H9 (cell line): ENCODE measurements at regions not wholly inside any gene's neighbourhood (a gene's known extent, or its start where the extent isn't known, plus 50 kb on each side); places are given as distances from the start of the nearest gene placed in this dataset.

ENCODE experiments used
- DNase-seq: peaks from one replicate; pipeline ENCODE4 v3.0.0-alpha.2; 2017
- H2AFZ ChIP-seq: one replicate; pipeline ENCODE4 v1.6.1; 2013; ENCODE audit warnings: mild to moderate bottlenecking, low read length, control low read depth, moderate library complexity
- H2AK5ac ChIP-seq: 2 replicates; pipeline ENCODE4 v1.6.1; 2013; ENCODE audit warnings: low read length, control low read depth, mixed read lengths; ENCODE audit not compliant: insufficient read length
- H2BK120ac ChIP-seq: one replicate; pipeline ENCODE4 v1.6.1; 2013; ENCODE audit warnings: low read depth, mild to moderate bottlenecking, low read length, control low read depth, inconsistent platforms; ENCODE audit not compliant: poor library complexity, severe bottlenecking
- H2BK12ac ChIP-seq: 2 replicates; pipeline ENCODE4 v1.6.1; 2013; ENCODE audit warnings: low read length, control low read depth, mixed read lengths, low read depth; ENCODE audit not compliant: insufficient read length
- H2BK15ac ChIP-seq: 2 replicates; pipeline ENCODE4 v1.6.1; 2013; ENCODE audit warnings: low read depth, low read length, control low read depth
- H2BK20ac ChIP-seq: one replicate; pipeline ENCODE4 v1.6.1; 2013; ENCODE audit warnings: low read depth, mild to moderate bottlenecking, low read length, control low read depth, inconsistent platforms; ENCODE audit not compliant: poor library complexity, severe bottlenecking
- H2BK5ac ChIP-seq: 2 replicates; pipeline ENCODE4 v1.6.1; 2013; ENCODE audit warnings: low read length, control low read depth, mixed read lengths; ENCODE audit not compliant: insufficient read length
- H3K14ac ChIP-seq: 2 replicates; pipeline ENCODE4 v1.6.1; 2013; ENCODE audit warnings: low read length, control low read depth; ENCODE audit not compliant: insufficient read depth
- H3K18ac ChIP-seq: 2 replicates; pipeline ENCODE4 v1.6.1; 2013; ENCODE audit warnings: low read depth, mild to moderate bottlenecking, mixed read lengths, low read length, control low read depth; ENCODE audit not compliant: insufficient read length
- H3K23ac ChIP-seq: 2 replicates; pipeline ENCODE4 v1.6.1; 2013; ENCODE audit warnings: low read length, control low read depth, mixed read lengths, low read depth; ENCODE audit not compliant: insufficient read length
- H3K23me2 ChIP-seq: 2 replicates; pipeline ENCODE4 v1.6.1; 2013; ENCODE audit warnings: low read depth, mild to moderate bottlenecking, mixed read lengths, low read length, control low read depth; ENCODE audit not compliant: insufficient read length, poor library complexity, severe bottlenecking
- H3K27ac ChIP-seq: 2 replicates; pipeline ENCODE4 v1.5.1; 2013; ENCODE audit warnings: low read length, control low read depth, mixed read lengths, low read depth; ENCODE audit not compliant: insufficient read length
- H3K27me3 ChIP-seq: 2 replicates; pipeline ENCODE4 v1.6.1; 2013; ENCODE audit warnings: low read length, control low read depth, inconsistent platforms; ENCODE audit not compliant: insufficient read depth
- H3K4ac ChIP-seq: 2 replicates; pipeline ENCODE4 v1.6.1; 2013; ENCODE audit warnings: low read depth, mild to moderate bottlenecking, control low read depth, inconsistent platforms, low read length, moderate library complexity
- H3K4me1 ChIP-seq: 2 replicates; pipeline ENCODE4 v1.6.1; 2013; ENCODE audit warnings: low read length, control low read depth, inconsistent platforms; ENCODE audit not compliant: insufficient read depth
- H3K4me2 ChIP-seq: 2 replicates; pipeline ENCODE4 v1.6.1; 2013; ENCODE audit warnings: low read length, control low read depth, mixed read lengths; ENCODE audit not compliant: insufficient read length, insufficient read depth
- H3K56ac ChIP-seq: 2 replicates; pipeline ENCODE4 v1.6.1; 2013; ENCODE audit warnings: low read depth, mild to moderate bottlenecking, mixed read lengths, low read length, control low read depth; ENCODE audit not compliant: insufficient read length
- H3K79me1 ChIP-seq: 2 replicates; pipeline ENCODE4 v1.6.1; 2013; ENCODE audit warnings: low read depth, mild to moderate bottlenecking, moderate library complexity, low read length, control low read depth, inconsistent platforms; ENCODE audit not compliant: insufficient read depth, poor library complexity, severe bottlenecking
- H3K79me2 ChIP-seq: 2 replicates; pipeline ENCODE4 v1.6.1; 2013; ENCODE audit warnings: low read length, control low read depth, inconsistent platforms; ENCODE audit not compliant: insufficient read depth
- H3K9ac ChIP-seq: 2 replicates; pipeline ENCODE4 v1.6.1; 2013; ENCODE audit warnings: low read length, control low read depth, mixed read lengths; ENCODE audit not compliant: insufficient read length; ENCODE audit errors: extremely low read depth
- H3K9me3 ChIP-seq: one replicate; pipeline ENCODE4 v1.6.1; 2013; ENCODE audit warnings: low read depth, low read length, inconsistent platforms; ENCODE audit not compliant: control insufficient read depth
- H3T11ph ChIP-seq: one replicate; pipeline ENCODE4 v1.6.1; 2013; ENCODE audit warnings: mild to moderate bottlenecking, low read length, control low read depth, inconsistent platforms
- H4K20me1 ChIP-seq: one replicate; pipeline ENCODE4 v1.6.1; 2013; ENCODE audit not compliant: control insufficient read depth, insufficient read length, insufficient read depth
- H4K5ac ChIP-seq: 2 replicates; pipeline ENCODE4 v1.6.1; 2013; ENCODE audit warnings: low read depth, mild to moderate bottlenecking, mixed read lengths, low read length, control low read depth; ENCODE audit not compliant: insufficient read length
- H4K8ac ChIP-seq: replicated peaks from 2 replicates; pipeline ENCODE4 v1.6.1; 2013; ENCODE audit warnings: low read length, control low read depth, mixed read lengths, low read depth; ENCODE audit not compliant: insufficient read length
- H4K91ac ChIP-seq: 2 replicates; pipeline ENCODE4 v1.6.1; 2013; ENCODE audit warnings: low read depth, mild to moderate bottlenecking, moderate library complexity, mixed read lengths, low read length, control low read depth; ENCODE audit not compliant: insufficient read length
- H3K27ac Mint-ChIP-seq, 3 experiments: 2 replicates in 2 of 3; 3 replicates in 1 of 3; pipeline ENCODE4 v1.8.0; 2020 to 2021; ENCODE audit warnings: mixed read lengths in 3 of 3, mild to moderate bottlenecking in 1 of 3, moderate library complexity in 1 of 3
- H3K27me3 Mint-ChIP-seq: 2 replicates; pipeline ENCODE4 v1.8.0; 2021; ENCODE audit warnings: low read depth, mild to moderate bottlenecking, moderate library complexity, mixed read lengths
- H3K36me3 Mint-ChIP-seq, 3 experiments: 2 replicates in 2 of 3; 3 replicates in 1 of 3; pipeline ENCODE4 v1.8.0; 2020 to 2021; ENCODE audit warnings: low read depth in 3 of 3, mixed read lengths in 3 of 3; ENCODE audit not compliant: insufficient read depth in 1 of 3
- H3K4me1 Mint-ChIP-seq, 2 experiments: 2 replicates each; pipeline ENCODE4 v1.8.0; 2020; ENCODE audit warnings: mixed read lengths in 2 of 2
- H3K4me3 Mint-ChIP-seq, 2 experiments: 2 replicates in 1 of 2; 3 replicates in 1 of 2; pipeline ENCODE4 v1.8.0; 2020 to 2021; ENCODE audit warnings: mild to moderate bottlenecking in 2 of 2, mixed read lengths in 2 of 2, moderate library complexity in 1 of 2
- H3K9me3 Mint-ChIP-seq, 2 experiments: 2 replicates in 1 of 2; 3 replicates in 1 of 2; pipeline ENCODE4 v1.8.0; 2020; ENCODE audit warnings: mild to moderate bottlenecking in 2 of 2, mixed read lengths in 2 of 2, moderate library complexity in 1 of 2
- CTCF ChIP-seq: fragments of 200-600 bp; sonication (generic); conservative IDR thresholded peaks from 3 replicates; pipeline ENCODE4 v1.8.0; 2021; ENCODE audit warnings: antibody characterized with exemption, mild to moderate bottlenecking

GRCh38 chr21:19350286-19350685 lies 946.7 kb upstream of the TMPRSS15 start:
- Histone ChIP-seq H3K18ac (no peak overlapping the region), H2BK120ac (no peak overlapping the region), H2BK20ac (no peak overlapping the region), H3K27ac (no peak overlapping the region), H2BK5ac (no peak overlapping the region), H3T11ph (no peak overlapping the region), H3K23me2 (no peaks in the 10 kb centered on the region), H2AK5ac (no peak overlapping the region), H3K14ac (no peak overlapping the region), H2AFZ (no peak overlapping the region), H3K27me3 (no peaks in the 10 kb centered on the region; the same call in 1 of the 2 replicates), H4K20me1 (no peaks in the 10 kb centered on the region), H3K79me2 (no peaks in the 10 kb centered on the region), H3K4me2 (no peak overlapping the region), H4K91ac (no peak overlapping the region), H3K23ac (no peak overlapping the region), H3K9ac (no peak overlapping the region), H4K5ac (no peak overlapping the region), H2BK15ac (no peak overlapping the region), H2BK12ac (no peak overlapping the region), H3K56ac (no peak overlapping the region), H3K4me1 (no peaks in the 10 kb centered on the region), H3K79me1 (no peaks in the 10 kb centered on the region), H3K9me3 (no peaks in the 10 kb centered on the region), H3K4ac (no peak overlapping the region), H4K8ac (no peak overlapping the region)
- TF ChIP-seq CTCF, result no peak
- no peak overlapping the region for H3K4me3 Mint-ChIP-seq
- H3K27ac Mint-ChIP-seq, result no peak overlapping the region
- H3K27me3 Mint-ChIP-seq, result no peaks in the 10 kb centered on the region
- no peaks in the 10 kb centered on the region for H3K4me1 Mint-ChIP-seq
- no peaks in the 10 kb centered on the region for H3K36me3 Mint-ChIP-seq
- no peaks in the 10 kb centered on the region for H3K9me3 Mint-ChIP-seq
- DNase-seq, result no peak
